Activated CD8-positive, alpha-beta T cell treated with anti-CD3 and anti-CD28 coated beads, Interleukin-2, amount 10 ng/mL, durations not matched to agents 7 days and 5 days (primary cell): ENCODE measurements at regions not wholly inside any gene's neighbourhood (a gene's known extent, or its start where the extent isn't known, plus 50 kb on each side); places are given as distances from the start of the nearest gene placed in this dataset.

Experiments
- ATAC-seq: fragments of 150-1000 bp; cut with Tn5 transposase; one replicate; pipeline ENCODE4 v1.10.0; 2021; ENCODE audit warnings: moderate library complexity
- CTCF ChIA-PET: fragments of 350-600 bp; sonication (Branson Sonifier 250); formaldehyde crosslinking; loops from one replicate; lab custom pipeline; 2021; ENCODE audit warnings: antibody characterized with exemption; lab: Charles Lee
- POLR2A ChIA-PET: fragments of 350-600 bp; sonication (Branson Sonifier 250); formaldehyde crosslinking; loops from one replicate; lab custom pipeline; 2021; ENCODE audit warnings: antibody characterized with exemption; lab: Charles Lee
- DNase-seq: peaks from one replicate; pipeline ENCODE4 v3.0.0-alpha.2; 2020
- H3K27ac Mint-ChIP-seq: one replicate; pipeline ENCODE4 v1.8.0; 2021; ENCODE audit warnings: mild to moderate bottlenecking, mixed read lengths
- H3K27me3 Mint-ChIP-seq: one replicate; pipeline ENCODE4 v1.8.0; 2021; ENCODE audit warnings: low read depth, mixed read lengths
- H3K36me3 Mint-ChIP-seq: one replicate; pipeline ENCODE4 v1.8.0; 2021; ENCODE audit warnings: low read depth, mixed read lengths
- H3K4me1 Mint-ChIP-seq: one replicate; pipeline ENCODE4 v1.8.0; 2021; ENCODE audit warnings: low read depth, mixed read lengths
- H3K4me3 Mint-ChIP-seq: one replicate; pipeline ENCODE4 v1.8.0; 2021; ENCODE audit warnings: mild to moderate bottlenecking, mixed read lengths
- H3K9me3 Mint-ChIP-seq: one replicate; pipeline ENCODE4 v1.8.0; 2022; ENCODE audit warnings: mixed read lengths; ENCODE audit not compliant: insufficient read depth

DNA sequence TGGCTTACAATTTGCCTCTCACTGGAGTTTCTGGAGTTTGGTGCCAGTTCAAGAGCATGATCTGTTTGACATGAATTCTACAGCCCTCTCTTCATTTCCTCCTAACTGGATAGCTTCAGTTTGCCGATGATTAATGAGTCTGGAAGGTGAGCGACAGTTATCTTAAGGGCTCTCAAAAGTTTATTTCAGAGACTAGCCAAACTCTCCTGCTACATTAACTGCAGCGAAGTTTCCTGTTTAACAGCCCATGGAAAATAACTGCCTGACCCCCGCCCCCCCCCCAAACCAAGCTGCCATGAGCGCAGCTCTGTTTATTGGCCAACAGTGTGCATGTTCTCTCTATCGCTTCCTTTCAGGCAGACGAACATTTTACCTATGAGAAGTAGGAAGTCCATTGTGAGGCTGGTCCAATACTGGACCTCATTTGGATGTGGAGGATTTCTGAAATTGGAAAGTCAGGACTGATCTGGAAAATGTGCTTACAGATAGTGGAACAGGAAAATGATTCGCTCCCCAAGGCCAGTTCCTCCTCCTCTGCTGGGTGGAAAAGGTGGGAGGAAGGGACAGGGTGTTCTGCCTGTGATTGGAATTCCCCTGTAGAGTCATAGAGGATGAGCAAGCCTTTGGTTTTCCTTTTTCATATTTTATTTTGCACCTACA lies 522.2 kb upstream of the JAG1 start:
- Mint-ChIP-seq H3K27me3 (no peaks in the 10 kb centered on the region), H3K4me3 (no peak overlapping the region), H3K36me3 (no peaks in the 10 kb centered on the region), H3K4me1 (no peaks in the 10 kb centered on the region), H3K27ac (no peak overlapping the region), H3K9me3 (no peaks in the 10 kb centered on the region)
- DNase-seq (no peak), ATAC-seq (no peak)
- ChIA-PET CTCF (no interaction called here), POLR2A (no interaction called here)

DNA sequence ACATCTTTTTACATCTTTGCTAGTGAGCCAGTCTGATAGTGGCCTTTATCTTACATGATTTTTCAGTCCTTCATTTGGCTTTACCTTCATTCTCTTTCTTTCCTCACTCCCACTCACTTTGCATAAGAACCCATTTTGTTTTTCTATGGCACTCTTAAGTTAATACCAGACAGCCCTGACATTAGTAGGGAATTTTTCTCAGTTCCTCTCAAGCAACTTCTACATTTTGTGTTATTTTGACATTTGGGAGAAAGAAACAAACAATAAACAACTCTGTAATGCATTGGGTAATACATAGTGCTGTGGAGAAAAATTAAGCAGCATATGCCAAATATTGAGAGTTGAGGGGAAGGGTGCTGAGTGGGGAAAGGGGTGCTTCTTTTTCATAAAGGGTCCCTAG lies 524.1 kb upstream of the JAG1 start:
- Mint-ChIP-seq H3K27ac (no peak overlapping the region), H3K9me3 (no peaks in the 10 kb centered on the region), H3K36me3 (no peaks in the 10 kb centered on the region), H3K27me3 (no peaks in the 10 kb centered on the region), H3K4me1 (no peaks in the 10 kb centered on the region), H3K4me3 (no peak overlapping the region)
- no peak for ATAC-seq
- POLR2A ChIA-PET = no interaction called here
- CTCF ChIA-PET = no interaction called here
- no peak for DNase-seq

DNA sequence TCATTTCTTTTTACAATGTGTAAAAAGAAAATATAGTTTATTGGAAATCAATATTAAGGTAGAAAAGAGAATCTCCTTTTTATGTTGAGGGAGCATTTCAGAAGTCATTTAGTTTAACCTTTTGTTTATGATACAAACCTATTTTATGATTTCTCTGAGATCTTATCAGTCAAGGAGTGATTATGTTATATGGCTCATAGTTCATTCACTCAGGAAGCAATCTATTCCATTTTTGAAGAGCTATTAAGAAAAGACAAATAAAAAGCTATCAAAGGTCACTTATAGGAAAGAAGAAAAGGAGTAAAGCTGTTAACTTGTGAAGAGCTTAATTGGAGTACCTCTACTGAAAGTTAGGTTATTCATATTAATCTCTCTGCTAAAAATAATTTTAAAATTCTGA lies 526.6 kb upstream of the JAG1 start:
- ChIA-PET POLR2A (no interaction called here), CTCF (no interaction called here)
- Mint-ChIP-seq H3K4me1 (no peaks in the 10 kb centered on the region), H3K36me3 (no peaks in the 10 kb centered on the region), H3K27ac (no peak overlapping the region), H3K27me3 (no peaks in the 10 kb centered on the region), H3K4me3 (no peak overlapping the region), H3K9me3 (no peaks in the 10 kb centered on the region)
- no peak for DNase-seq
- ATAC-seq = no peak

- DNase-seq (peak; percentile 30), ATAC-seq (no peak)
- H3K9me3 Mint-ChIP-seq = no peaks in the 10 kb centered on the region
- ChIA-PET CTCF (no interaction called here), POLR2A (no interaction called here)
- no peaks in the 10 kb centered on the region for H3K27me3 Mint-ChIP-seq
- no peaks in the 10 kb centered on the region for H3K36me3 Mint-ChIP-seq
- no peak overlapping the region for H3K4me3 Mint-ChIP-seq
- H3K4me1 Mint-ChIP-seq = no peaks in the 10 kb centered on the region
- H3K27ac Mint-ChIP-seq = no peak overlapping the region
Observed at GRCh38 chr20:11204926-11205768, 531.3 kb upstream of the JAG1 start.

GRCh38 chr20:11205769-11206362 lies 532.1 kb upstream of the JAG1 start:
- no peak overlapping the region for H3K27ac Mint-ChIP-seq
- ChIA-PET POLR2A (no interaction called here), CTCF (no interaction called here)
- H3K27me3 Mint-ChIP-seq = no peaks in the 10 kb centered on the region
- H3K36me3 Mint-ChIP-seq = no peaks in the 10 kb centered on the region
- DNase-seq = no peak
- H3K9me3 Mint-ChIP-seq = no peaks in the 10 kb centered on the region
- no peaks in the 10 kb centered on the region for H3K4me1 Mint-ChIP-seq
- no peak for ATAC-seq
- H3K4me3 Mint-ChIP-seq = no peak overlapping the region

DNA sequence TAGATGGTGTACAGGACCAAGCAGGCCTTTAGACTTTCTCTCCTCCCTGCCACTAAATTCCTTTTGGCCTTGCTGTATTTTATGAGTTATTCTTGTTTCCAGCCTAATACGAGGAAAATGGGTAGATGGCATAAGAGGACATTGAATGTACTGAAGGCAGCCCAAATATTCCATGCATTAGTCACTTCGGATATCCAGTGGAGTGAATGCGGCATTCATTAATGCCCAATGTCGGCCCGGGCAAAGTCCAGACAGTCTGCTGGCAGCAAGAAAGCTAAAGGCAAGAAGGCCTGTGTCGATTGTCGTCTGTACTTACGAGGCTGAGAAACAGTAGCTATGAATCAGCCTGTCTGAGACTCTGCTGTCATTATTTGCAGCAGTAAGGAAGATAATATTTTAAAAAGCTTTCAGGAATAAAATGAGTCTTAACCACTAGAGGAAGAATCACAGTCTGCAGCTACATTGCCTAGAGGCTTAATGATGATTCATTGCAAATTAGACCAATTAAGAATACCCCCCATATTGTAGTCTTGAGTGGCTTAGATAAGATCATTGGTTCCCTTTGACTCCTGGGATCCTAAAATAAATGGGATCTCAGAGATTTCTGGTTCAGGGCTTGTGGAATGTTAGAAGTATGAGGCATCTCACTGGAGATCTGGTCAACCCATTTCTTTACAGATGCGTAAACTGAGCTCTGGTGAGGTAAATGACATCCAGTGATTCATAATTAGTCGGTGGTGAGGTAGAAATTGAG lies 534.1 kb upstream of the JAG1 start:
- Mint-ChIP-seq H3K27me3 (no peaks in the 10 kb centered on the region), H3K27ac (no peak overlapping the region), H3K9me3 (no peaks in the 10 kb centered on the region), H3K4me3 (no peak overlapping the region), H3K4me1 (no peaks in the 10 kb centered on the region), H3K36me3 (no peaks in the 10 kb centered on the region)
- ATAC-seq (no peak), DNase-seq (no peak)
- ChIA-PET CTCF (interaction anchor here (0.6 kb wide), 1 partner anchor 1762 kb away, joined by 4 read pairs; no protein-coding TSS in a partner anchor), POLR2A (no interaction called here)

- H3K36me3 Mint-ChIP-seq = no peaks in the 10 kb centered on the region
- H3K9me3 Mint-ChIP-seq = no peaks in the 10 kb centered on the region
- no peak overlapping the region for H3K4me3 Mint-ChIP-seq
- ChIA-PET CTCF (no interaction called here), POLR2A (no interaction called here)
- ATAC-seq = no peak
- no peaks in the 10 kb centered on the region for H3K4me1 Mint-ChIP-seq
- no peak overlapping the region for H3K27ac Mint-ChIP-seq
- no peak for DNase-seq
- no peaks in the 10 kb centered on the region for H3K27me3 Mint-ChIP-seq
Observed at GRCh38 chr20:11210611-11211010, 536.8 kb upstream of the JAG1 start.

- ATAC-seq (no peak), DNase-seq (no peak)
- CTCF ChIA-PET = interaction anchor here (0.7 kb wide), 1 partner anchor 50 kb away, joined by 3 read pairs; no protein-coding TSS in a partner anchor
- H3K27me3 Mint-ChIP-seq = no peaks in the 10 kb centered on the region
- H3K36me3 Mint-ChIP-seq = no peaks in the 10 kb centered on the region
- H3K27ac Mint-ChIP-seq = no peak overlapping the region
- POLR2A ChIA-PET = no interaction called here
- H3K4me1 Mint-ChIP-seq = no peaks in the 10 kb centered on the region
- H3K9me3 Mint-ChIP-seq = no peaks in the 10 kb centered on the region
- H3K4me3 Mint-ChIP-seq = no peak overlapping the region
Observed at GRCh38 chr20:11212272-11212671, 538.5 kb upstream of the JAG1 start.

GRCh38 chr20:11212902-11213301 lies 539.1 kb upstream of the JAG1 start:
- ATAC-seq (no peak), DNase-seq (no peak)
- ChIA-PET CTCF (no interaction called here), POLR2A (no interaction called here)
- no peaks in the 10 kb centered on the region for H3K9me3 Mint-ChIP-seq
- no peaks in the 10 kb centered on the region for H3K27me3 Mint-ChIP-seq
- no peaks in the 10 kb centered on the region for H3K4me1 Mint-ChIP-seq
- H3K4me3 Mint-ChIP-seq = no peak overlapping the region
- H3K36me3 Mint-ChIP-seq = no peaks in the 10 kb centered on the region
- H3K27ac Mint-ChIP-seq = no peak overlapping the region

DNA sequence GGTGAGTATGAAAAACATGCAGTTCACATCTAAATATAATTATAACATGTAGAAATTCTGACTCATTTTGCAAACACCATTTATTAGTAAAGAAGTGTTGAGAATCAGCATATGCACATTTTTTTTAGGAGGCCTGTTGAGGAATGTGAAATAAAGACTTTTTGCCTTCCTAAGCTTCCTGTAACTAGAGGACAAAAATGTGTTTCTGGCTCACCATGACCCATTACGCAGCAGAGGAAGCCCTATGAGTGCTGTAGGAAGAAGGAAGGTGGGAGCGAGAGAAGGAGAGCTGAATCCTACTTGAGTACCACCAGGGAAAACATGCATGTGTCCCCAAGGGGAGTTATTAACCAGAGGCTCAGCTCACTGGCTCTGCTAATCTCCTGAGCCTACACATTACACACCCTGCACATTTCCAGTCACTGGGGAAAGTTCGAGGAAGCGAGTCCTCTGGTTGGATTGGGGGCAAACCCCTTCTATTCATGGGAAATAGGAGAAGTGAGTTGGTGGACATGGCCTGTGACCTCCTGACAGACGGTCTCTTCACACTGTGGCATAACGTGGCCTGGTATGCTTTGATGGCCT lies 540.5 kb upstream of the JAG1 start:
- H3K27ac Mint-ChIP-seq = no peak overlapping the region
- POLR2A ChIA-PET = no interaction called here
- H3K4me3 Mint-ChIP-seq = no peak overlapping the region
- CTCF ChIA-PET = interaction anchor here (0.6 kb wide), 1 partner anchor 231 kb away, joined by 3 read pairs; no protein-coding TSS in a partner anchor
- no peaks in the 10 kb centered on the region for H3K4me1 Mint-ChIP-seq
- H3K36me3 Mint-ChIP-seq = no peaks in the 10 kb centered on the region
- no peaks in the 10 kb centered on the region for H3K9me3 Mint-ChIP-seq
- ATAC-seq (no peak), DNase-seq (no peak)
- no peaks in the 10 kb centered on the region for H3K27me3 Mint-ChIP-seq

DNA sequence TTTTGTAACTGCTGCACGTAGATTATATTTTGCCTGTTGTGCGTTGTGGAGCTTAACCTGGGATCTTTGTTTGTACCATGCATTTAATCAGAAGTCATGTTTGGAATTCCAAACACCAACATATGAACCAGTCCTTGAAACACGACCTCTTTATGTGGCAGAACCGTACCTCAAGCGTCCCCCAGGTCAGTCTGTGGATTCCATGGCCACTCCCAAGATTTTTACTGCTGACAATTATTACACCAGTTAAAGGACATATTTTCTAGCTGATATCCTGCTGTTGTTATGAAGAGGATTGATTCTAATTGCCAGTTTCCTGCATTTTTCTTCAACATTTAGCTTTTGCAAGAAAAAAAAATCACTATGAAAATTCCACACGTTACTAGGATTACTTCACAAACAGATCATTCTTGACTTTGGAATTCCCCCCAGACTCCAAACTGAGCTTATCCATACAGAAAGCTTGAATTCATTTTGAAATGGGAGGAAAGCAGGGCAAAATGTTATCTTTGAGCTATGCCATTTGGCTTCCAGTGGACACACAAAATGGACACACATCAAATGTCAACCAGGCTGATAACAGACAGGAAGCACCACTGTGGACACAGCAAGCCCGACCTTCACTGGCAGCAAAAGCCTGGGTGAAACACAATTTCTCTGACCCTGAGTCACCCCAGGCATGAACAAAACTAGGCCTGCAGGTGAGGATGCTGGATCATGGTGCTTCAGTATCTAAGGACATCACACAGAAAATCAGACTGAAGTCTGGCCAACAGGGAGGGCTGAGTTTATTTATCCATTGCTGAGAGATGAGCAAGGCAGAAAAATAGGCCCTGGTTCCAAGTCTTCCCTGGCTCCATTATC lies 542.9 kb upstream of the JAG1 start:
- no peaks in the 10 kb centered on the region for H3K36me3 Mint-ChIP-seq
- H3K27me3 Mint-ChIP-seq = no peaks in the 10 kb centered on the region
- no peak overlapping the region for H3K4me3 Mint-ChIP-seq
- ChIA-PET CTCF (no interaction called here), POLR2A (no interaction called here)
- H3K27ac Mint-ChIP-seq = no peak overlapping the region
- no peaks in the 10 kb centered on the region for H3K4me1 Mint-ChIP-seq
- no peak for ATAC-seq
- H3K9me3 Mint-ChIP-seq = peaks cover 4% of the 10 kb centered on the region
- DNase-seq = no peak
